ENCODE measurements at regions not wholly inside any gene's neighbourhood (a gene's known extent, or its start where the extent isn't known, plus 50 kb on each side); places are given as distances from the start of the nearest gene placed in this dataset.
A peak's percentile ranks its signal among the peaks of the same experiment; 100 is the strongest.
"Not testable (repeated sequence)": the region's sequence is repeated elsewhere in the genome, so short reads cannot be mapped to it uniquely, and the experiment has no call there.

GRCh38 chr18:59848002-59848401 is 51.8 kb upstream of the PMAIP1 start:
- no peak for DNase-seq (ENCODE audit: low read depth in 2 of 2)

- not testable (repeated sequence) for DNase-seq (ENCODE audit: low read depth in 2 of 2)
Measured at GRCh38 chr18:59847491-59847846, 52.3 kb upstream of the PMAIP1 start.

- DNase-seq (ENCODE audit: low read depth in 2 of 2): peak; percentile 13 to 29
Measured at GRCh38 chr18:59846814-59847490, 52.8 kb upstream of the PMAIP1 start.

GRCh38 chr18:59842947-59843346 is 56.8 kb upstream of the PMAIP1 start:
- no peak for DNase-seq (ENCODE audit: low read depth in 2 of 2)

- DNase-seq (ENCODE audit: low read depth in 2 of 2): no peak
Measured at GRCh38 chr18:59839931-59840685, 59.7 kb upstream of the PMAIP1 start.

GRCh38 chr18:59839246-59839645 is 60.5 kb upstream of the PMAIP1 start:
- DNase-seq (ENCODE audit: low read depth in 2 of 2): no peak

- peak in 1 of 2 donors; percentile 17 for DNase-seq (ENCODE audit: low read depth in 2 of 2)
Measured at GRCh38 chr18:59837586-59837985, 62.2 kb upstream of the PMAIP1 start.

- no peak for DNase-seq (ENCODE audit: low read depth in 2 of 2)
Measured at GRCh38 chr18:59835605-59836379, 64.0 kb upstream of the PMAIP1 start.

GRCh38 chr18:59834267-59834666 is 65.5 kb upstream of the PMAIP1 start:
- no peak for DNase-seq (ENCODE audit: low read depth in 2 of 2)

- no peak for DNase-seq (ENCODE audit: low read depth in 2 of 2)
Measured at GRCh38 chr18:59833785-59834184, 66.0 kb upstream of the PMAIP1 start.

- peak in 1 of 2 donors; percentile 32 for DNase-seq (ENCODE audit: low read depth in 2 of 2)
Measured at GRCh38 chr18:59823596-59824195, 76.1 kb upstream of the PMAIP1 start.

- DNase-seq (ENCODE audit: low read depth in 2 of 2): no peak
Measured at GRCh38 chr18:59822612-59823550, 76.9 kb upstream of the PMAIP1 start.

GRCh38 chr18:59821983-59822382 is 77.8 kb upstream of the PMAIP1 start:
- DNase-seq (ENCODE audit: low read depth in 2 of 2): no peak

GRCh38 chr18:59820663-59821062 is 79.1 kb upstream of the PMAIP1 start:
- DNase-seq (ENCODE audit: low read depth in 2 of 2): no peak

GRCh38 chr18:59818769-59819168 is 81.0 kb upstream of the PMAIP1 start:
- no peak for DNase-seq (ENCODE audit: low read depth in 2 of 2)

- no peak for DNase-seq (ENCODE audit: low read depth in 2 of 2)
Measured at GRCh38 chr18:59814891-59815290, 84.9 kb upstream of the PMAIP1 start.

- no peak for DNase-seq (ENCODE audit: low read depth in 2 of 2)
Measured at GRCh38 chr18:59813942-59814341, 85.9 kb upstream of the PMAIP1 start.

GRCh38 chr18:59810735-59811520 is 88.9 kb upstream of the PMAIP1 start:
- DNase-seq (ENCODE audit: low read depth in 2 of 2): no peak

GRCh38 chr18:59810183-59810582 is 89.6 kb upstream of the PMAIP1 start:
- DNase-seq (ENCODE audit: low read depth in 2 of 2): no peak

- DNase-seq (ENCODE audit: low read depth in 2 of 2): no peak
Measured at GRCh38 chr18:59802031-59802430, 97.8 kb upstream of the PMAIP1 start.
